Uterus (tissue), 3 donors: ENCODE measurements at regions not wholly inside any gene's neighbourhood (a gene's known extent, or its start where the extent isn't known, plus 50 kb on each side); places are given as distances from the start of the nearest gene placed in this dataset.
A peak's percentile ranks its signal among the peaks of the same experiment; 100 is the strongest.

Experiments used
- DNase-seq, 2 donors: peaks; one replicate each; pipeline ENCODE4 v3.0.0-alpha.2; 2019 to 2020
- H3K27ac ChIP-seq, 2 donors: fragments of 200-600 bp; sonication (generic); 1 replicate in 1 of 2; 2 replicates in 1 of 2; pipeline ENCODE4 v1.5.1; 2016 to 2018
- H3K27me3 ChIP-seq, 2 donors: fragments of 200-600 bp; sonication (generic); one replicate each; pipeline ENCODE4 v1.5.1; 2018 to 2019; ENCODE audit warnings: control low read depth in 1 of 2
- H3K36me3 ChIP-seq, 2 donors: fragments of 200-600 bp; sonication (generic); one replicate each; pipeline ENCODE4 v1.5.1; 2019; ENCODE audit warnings: control low read depth in 1 of 2
- H3K4me1 ChIP-seq, 2 donors: fragments of 200-600 bp; sonication (generic); one replicate each; pipeline ENCODE4 v1.5.1; 2018 to 2019; ENCODE audit warnings: control low read depth in 1 of 2
- H3K4me3 ChIP-seq, 2 donors: fragments of 200-600 bp; sonication (generic); 1 replicate in 1 of 2; 2 replicates in 1 of 2; pipeline ENCODE4 v1.5.1; 2018 to 2019; ENCODE audit warnings: mild to moderate bottlenecking in 1 of 2
- H3K9me3 ChIP-seq, 2 donors: fragments of 200-600 bp; sonication (generic); one replicate each; pipeline ENCODE4 v1.5.1; 2019; ENCODE audit warnings: control low read depth in 1 of 2
- POLR2A ChIP-seq, 2 donors: fragments of 450-650 bp; IDR thresholded peaks; one replicate each; pipeline ENCODE4 v1.6.1; 2016; ENCODE audit warnings: antibody characterized with exemption in 2 of 2, mild to moderate bottlenecking in 1 of 2, moderate library complexity in 1 of 2
- intact Hi-C: fragments of 100-400 bp; cut with DNase I; formaldehyde crosslinking; loops from one replicate; pipeline ENCODE4 v1.15.1; 2023; ENCODE audit warnings: low total_unique reads
- TF ChIP-seq, protein P1 (sequence below), 4 experiments: fragments of 200-600 bp in 2 of 4; fragments of 450-650 bp in 2 of 4; sonication (generic) in 2 of 4; IDR thresholded peaks; one replicate each; pipeline ENCODE4 v1.5.1; 2016 to 2019; ENCODE audit warnings: antibody characterized with exemption in 4 of 4, mild to moderate bottlenecking in 2 of 4, moderate library complexity in 1 of 4
- donor health status: DM: yes; HTN: yes; CAD: no.

- H3K36me3 ChIP-seq, result peaks cover 0 to 4% of the 10 kb centered on the region in 2 donors
- DNase-seq, result no peak
- TF ChIP-seq, protein P1, sequence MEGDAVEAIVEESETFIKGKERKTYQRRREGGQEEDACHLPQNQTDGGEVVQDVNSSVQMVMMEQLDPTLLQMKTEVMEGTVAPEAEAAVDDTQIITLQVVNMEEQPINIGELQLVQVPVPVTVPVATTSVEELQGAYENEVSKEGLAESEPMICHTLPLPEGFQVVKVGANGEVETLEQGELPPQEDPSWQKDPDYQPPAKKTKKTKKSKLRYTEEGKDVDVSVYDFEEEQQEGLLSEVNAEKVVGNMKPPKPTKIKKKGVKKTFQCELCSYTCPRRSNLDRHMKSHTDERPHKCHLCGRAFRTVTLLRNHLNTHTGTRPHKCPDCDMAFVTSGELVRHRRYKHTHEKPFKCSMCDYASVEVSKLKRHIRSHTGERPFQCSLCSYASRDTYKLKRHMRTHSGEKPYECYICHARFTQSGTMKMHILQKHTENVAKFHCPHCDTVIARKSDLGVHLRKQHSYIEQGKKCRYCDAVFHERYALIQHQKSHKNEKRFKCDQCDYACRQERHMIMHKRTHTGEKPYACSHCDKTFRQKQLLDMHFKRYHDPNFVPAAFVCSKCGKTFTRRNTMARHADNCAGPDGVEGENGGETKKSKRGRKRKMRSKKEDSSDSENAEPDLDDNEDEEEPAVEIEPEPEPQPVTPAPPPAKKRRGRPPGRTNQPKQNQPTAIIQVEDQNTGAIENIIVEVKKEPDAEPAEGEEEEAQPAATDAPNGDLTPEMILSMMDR (IDR thresholded peaks at IDR 0.05), result no peak
- no peak for TF ChIP-seq POLR2A (IDR thresholded peaks at IDR 0.05)
- no peak overlapping the region for H3K4me3 ChIP-seq
- no peaks in the 10 kb centered on the region for H3K4me1 ChIP-seq
- no peaks in the 10 kb centered on the region for H3K9me3 ChIP-seq
- intact Hi-C loops, result no loop called here
- no peaks in the 10 kb centered on the region for H3K27me3 ChIP-seq
- no peak overlapping the region for H3K27ac ChIP-seq
Observed at GRCh38 chr3:69511361-69511760, 125.5 kb upstream of the FRMD4B start.

- H3K27me3 ChIP-seq, result no peaks in the 10 kb centered on the region
- TF ChIP-seq, protein P1 (IDR thresholded peaks at IDR 0.05), result no peak
- no peak for TF ChIP-seq POLR2A (IDR thresholded peaks at IDR 0.05)
- intact Hi-C loops, result no loop called here
- peaks cover 0 to 4% of the 10 kb centered on the region in 2 donors for H3K36me3 ChIP-seq
- DNase-seq, result no peak
- H3K9me3 ChIP-seq, result no peaks in the 10 kb centered on the region
- H3K27ac ChIP-seq, result no peak overlapping the region
- H3K4me1 ChIP-seq, result no peaks in the 10 kb centered on the region
- H3K4me3 ChIP-seq, result no peak overlapping the region
Observed at GRCh38 chr3:69510481-69511030, 124.7 kb upstream of the FRMD4B start.

GRCh38 chr3:69509288-69509687 lies 123.4 kb upstream of the FRMD4B start:
- Histone ChIP-seq H3K27ac (no peak overlapping the region), H3K9me3 (no peaks in the 10 kb centered on the region), H3K36me3 (peaks cover 0 to 4% of the 10 kb centered on the region in 2 donors), H3K27me3 (no peaks in the 10 kb centered on the region), H3K4me1 (no peaks in the 10 kb centered on the region), H3K4me3 (no peak overlapping the region)
- no peak for DNase-seq
- TF ChIP-seq POLR2A (IDR thresholded peaks at IDR 0.05), result no peak
- TF ChIP-seq, protein P1 (IDR thresholded peaks at IDR 0.05), result no peak
- intact Hi-C loops, result no loop called here

DNA sequence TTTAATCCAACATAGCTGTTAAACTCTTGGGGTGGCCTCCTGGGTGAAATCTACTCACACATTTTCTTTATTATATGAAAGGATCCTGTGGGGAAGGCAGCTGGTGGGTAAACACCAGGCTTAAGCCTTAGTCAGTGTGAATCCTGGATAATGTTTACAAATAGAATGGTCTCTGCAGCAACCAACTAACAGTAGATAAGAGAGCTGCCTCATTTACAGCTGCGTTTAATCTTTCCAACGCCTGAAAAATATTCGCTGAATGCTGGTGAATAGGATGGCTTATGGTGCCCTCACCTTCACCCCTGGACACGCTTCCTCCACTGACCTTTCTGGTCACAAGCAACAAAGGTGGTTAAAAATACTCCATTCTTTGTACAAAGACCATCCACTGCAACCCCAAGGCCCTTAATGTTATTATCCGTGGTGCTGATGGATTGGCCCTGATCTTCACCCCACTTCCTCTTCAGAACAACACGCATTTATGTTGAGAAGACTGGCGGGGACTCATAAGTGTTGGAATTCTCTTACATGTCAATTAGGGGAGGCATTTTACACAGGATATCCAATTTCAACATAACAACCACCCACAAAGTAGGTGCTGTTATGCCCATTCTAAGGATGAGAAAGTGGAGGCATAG lies 120.0 kb upstream of the FRMD4B start:
- H3K27me3 ChIP-seq, result no peaks in the 10 kb centered on the region
- H3K4me3 ChIP-seq, result no peak overlapping the region
- DNase-seq, result no peak
- intact Hi-C loops, result no loop called here
- H3K9me3 ChIP-seq, result no peaks in the 10 kb centered on the region
- TF ChIP-seq, protein P1 (IDR thresholded peaks at IDR 0.05), result no peak
- no peak for TF ChIP-seq POLR2A (IDR thresholded peaks at IDR 0.05)
- no peaks in the 10 kb centered on the region for H3K36me3 ChIP-seq
- H3K4me1 ChIP-seq, result no peaks in the 10 kb centered on the region
- H3K27ac ChIP-seq, result peak overlapping the region in 1 of 2 donors; percentile 42

GRCh38 chr3:69504232-69504631 lies 118.3 kb upstream of the FRMD4B start:
- DNase-seq, result no peak
- Histone ChIP-seq H3K36me3 (no peaks in the 10 kb centered on the region), H3K4me3 (no peak overlapping the region), H3K27me3 (no peaks in the 10 kb centered on the region), H3K27ac (no peak overlapping the region), H3K9me3 (no peaks in the 10 kb centered on the region), H3K4me1 (no peaks in the 10 kb centered on the region)
- intact Hi-C loops, result no loop called here
- TF ChIP-seq, protein P1 (IDR thresholded peaks at IDR 0.05), result no peak
- no peak for TF ChIP-seq POLR2A (IDR thresholded peaks at IDR 0.05)
